ENCODE measurements at regions not wholly inside any gene's neighbourhood (a gene's known extent, or its start where the extent isn't known, plus 50 kb on each side); places are given as distances from the start of the nearest gene placed in this dataset.
"Not testable (repeated sequence)": the region's sequence is repeated elsewhere in the genome, so short reads cannot be mapped to it uniquely, and the experiment has no call there.

DNA sequence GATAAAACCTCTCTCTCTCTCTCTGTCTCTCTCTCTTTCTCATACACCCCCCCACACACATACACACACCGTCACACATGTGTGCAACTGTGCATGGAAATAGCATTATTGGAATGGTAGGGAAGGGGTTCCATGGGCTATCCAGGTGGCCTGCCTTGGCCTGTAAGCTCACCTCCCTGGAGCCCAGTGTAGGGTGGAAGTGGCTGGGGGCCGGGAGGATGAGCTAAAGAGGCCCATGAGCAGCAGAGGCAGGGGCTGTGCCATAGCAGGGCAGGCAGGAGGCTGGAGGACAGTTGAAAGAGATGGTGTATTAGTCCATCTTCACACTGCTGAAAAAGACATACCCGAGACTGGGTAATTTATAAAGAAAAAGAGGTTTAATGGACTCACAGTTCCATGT lies 74.2 kb downstream of the CYTL1 start:
- TF ChIP-seq, protein P1, sequence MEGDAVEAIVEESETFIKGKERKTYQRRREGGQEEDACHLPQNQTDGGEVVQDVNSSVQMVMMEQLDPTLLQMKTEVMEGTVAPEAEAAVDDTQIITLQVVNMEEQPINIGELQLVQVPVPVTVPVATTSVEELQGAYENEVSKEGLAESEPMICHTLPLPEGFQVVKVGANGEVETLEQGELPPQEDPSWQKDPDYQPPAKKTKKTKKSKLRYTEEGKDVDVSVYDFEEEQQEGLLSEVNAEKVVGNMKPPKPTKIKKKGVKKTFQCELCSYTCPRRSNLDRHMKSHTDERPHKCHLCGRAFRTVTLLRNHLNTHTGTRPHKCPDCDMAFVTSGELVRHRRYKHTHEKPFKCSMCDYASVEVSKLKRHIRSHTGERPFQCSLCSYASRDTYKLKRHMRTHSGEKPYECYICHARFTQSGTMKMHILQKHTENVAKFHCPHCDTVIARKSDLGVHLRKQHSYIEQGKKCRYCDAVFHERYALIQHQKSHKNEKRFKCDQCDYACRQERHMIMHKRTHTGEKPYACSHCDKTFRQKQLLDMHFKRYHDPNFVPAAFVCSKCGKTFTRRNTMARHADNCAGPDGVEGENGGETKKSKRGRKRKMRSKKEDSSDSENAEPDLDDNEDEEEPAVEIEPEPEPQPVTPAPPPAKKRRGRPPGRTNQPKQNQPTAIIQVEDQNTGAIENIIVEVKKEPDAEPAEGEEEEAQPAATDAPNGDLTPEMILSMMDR (conservative IDR thresholded peaks at IDR 0.05; ENCODE audit: low read depth, low read length), result no peak
- no peak overlapping the region for H3K4me3 ChIP-seq (ENCODE audit: low read depth, low read length)
- no peak for DNase-seq (ENCODE audit: low read depth)

DNA sequence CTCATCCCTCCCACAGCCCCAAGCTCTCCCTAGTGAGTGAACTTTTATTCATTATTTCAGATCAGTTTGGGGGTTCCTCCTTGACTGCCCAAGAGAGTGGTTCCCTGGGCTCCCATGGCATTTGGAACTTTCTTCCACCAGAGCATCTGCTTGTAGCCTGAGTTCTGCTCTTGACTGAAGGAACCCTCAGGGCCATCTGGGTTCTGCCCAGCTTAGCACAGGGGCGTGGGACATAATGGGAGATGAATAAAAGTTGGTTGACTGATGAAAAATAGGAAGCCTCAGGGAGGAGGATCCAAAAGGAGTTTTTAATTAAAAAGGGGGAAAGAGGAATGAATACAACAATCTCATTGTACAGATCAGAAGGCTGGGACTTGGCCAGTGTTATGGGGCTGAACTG lies 73.4 kb downstream of the CYTL1 start:
- DNase-seq (ENCODE audit: low read depth), result no peak
- TF ChIP-seq, protein P1 (conservative IDR thresholded peaks at IDR 0.05; ENCODE audit: low read depth, low read length), result no peak
- no peak overlapping the region for H3K4me3 ChIP-seq (ENCODE audit: low read depth, low read length)

DNA sequence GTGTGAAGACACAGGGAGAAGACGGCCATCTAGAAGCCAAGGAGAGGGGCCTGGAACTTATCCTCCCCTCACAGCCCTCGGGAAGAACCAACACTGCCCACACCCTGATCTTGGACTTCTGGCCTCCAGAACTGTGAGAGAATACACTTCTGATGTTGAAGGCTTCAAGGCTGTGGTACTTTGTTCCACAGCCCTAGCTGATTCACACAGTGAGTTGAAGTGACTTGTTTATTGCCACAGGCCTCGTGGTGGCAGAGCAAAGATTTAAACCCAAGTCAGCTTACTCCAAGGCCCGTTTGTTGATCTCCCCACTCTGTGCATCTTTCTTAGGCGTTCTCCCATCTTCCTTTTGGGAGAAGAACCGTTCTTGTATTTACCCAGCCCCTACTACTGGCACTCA lies 72.8 kb downstream of the CYTL1 start:
- no peak overlapping the region for H3K4me3 ChIP-seq (ENCODE audit: low read depth, low read length)
- DNase-seq (ENCODE audit: low read depth), result no peak
- TF ChIP-seq, protein P1 (conservative IDR thresholded peaks at IDR 0.05; ENCODE audit: low read depth, low read length), result no peak

DNA sequence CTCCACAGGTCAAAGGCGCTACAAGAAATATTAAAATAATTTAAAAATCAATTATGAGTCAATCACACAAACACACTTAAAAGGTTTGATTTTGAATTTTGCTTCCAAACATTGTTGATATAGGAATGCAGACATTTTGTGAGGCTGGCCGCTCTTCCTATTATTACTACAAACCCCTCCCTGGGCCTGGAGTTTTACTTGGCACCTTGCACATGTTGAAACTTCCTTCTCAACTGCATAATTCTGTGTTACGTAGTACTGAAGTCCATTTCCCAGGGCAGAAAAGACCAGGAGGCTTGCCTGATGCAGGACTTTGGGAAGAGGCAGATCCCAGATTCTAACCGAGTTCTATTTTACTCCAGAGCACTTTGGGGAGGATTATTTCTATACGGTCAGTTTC lies 71.5 kb downstream of the CYTL1 start:
- no peak for DNase-seq (ENCODE audit: low read depth)
- no peak overlapping the region for H3K4me3 ChIP-seq (ENCODE audit: low read depth, low read length)
- TF ChIP-seq, protein P1 (conservative IDR thresholded peaks at IDR 0.05; ENCODE audit: low read depth, low read length), result no peak

DNA sequence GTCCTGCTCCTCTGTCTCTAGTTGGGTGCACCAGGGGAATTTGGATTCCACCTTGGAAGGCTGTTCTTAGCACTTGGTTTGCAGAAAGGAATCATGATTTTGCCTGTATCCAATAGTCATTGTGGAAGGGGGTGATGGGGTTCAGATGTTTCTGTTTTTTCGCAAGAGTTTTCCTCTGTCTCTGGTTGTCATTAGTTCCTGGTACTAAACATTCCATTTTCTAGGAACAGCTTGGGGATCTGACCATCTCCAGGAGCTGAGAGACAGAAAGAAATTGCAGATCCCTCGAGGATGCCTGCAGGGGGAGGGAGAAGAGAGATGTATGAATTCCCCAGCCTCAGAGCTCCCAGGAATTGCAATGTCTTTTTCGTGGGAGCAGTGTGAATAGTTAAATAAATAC lies 70.9 kb downstream of the CYTL1 start:
- no peak overlapping the region for H3K4me3 ChIP-seq (ENCODE audit: low read depth, low read length)
- DNase-seq (ENCODE audit: low read depth), result no peak
- TF ChIP-seq, protein P1 (conservative IDR thresholded peaks at IDR 0.05; ENCODE audit: low read depth, low read length), result no peak

DNA sequence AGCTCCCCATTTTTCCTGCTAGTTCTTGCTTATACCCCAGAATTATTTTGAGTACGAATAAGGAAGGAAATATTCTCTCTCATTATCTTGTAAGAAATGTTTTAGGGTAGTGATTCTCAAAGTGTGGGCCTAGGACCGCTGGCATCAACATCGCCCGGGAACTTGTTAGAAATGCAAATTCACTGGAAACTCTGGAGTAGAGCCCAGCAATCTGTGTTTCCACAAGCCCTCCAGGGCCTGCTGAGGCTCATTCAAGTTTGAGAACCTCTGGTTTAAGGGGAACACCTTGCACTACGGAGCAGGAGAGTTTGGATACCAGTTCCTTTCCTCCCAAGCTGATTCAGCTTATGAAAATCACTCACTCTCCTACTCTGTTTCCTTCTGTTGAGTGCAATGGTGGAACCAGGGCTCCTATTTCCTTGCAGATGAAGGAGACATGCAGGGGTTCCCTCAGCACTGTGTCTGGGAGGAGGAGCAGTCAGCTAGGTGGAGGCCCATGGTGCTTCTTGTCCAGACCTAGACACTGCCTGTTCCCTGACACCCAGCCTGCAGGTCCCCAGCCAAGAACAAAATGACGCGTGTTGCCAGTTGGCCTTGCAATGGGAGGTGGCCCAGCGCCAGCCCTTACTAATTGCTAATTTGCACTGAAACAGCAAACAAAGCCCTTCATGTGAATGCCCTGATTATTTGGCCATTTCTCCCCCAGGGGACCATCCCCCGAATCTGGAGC lies 68.5 kb downstream of the CYTL1 start:
- TF ChIP-seq, protein P1 (conservative IDR thresholded peaks at IDR 0.05; ENCODE audit: low read depth, low read length), result no peak
- no peak for DNase-seq (ENCODE audit: low read depth)
- no peak overlapping the region for H3K4me3 ChIP-seq (ENCODE audit: low read depth, low read length)

DNA sequence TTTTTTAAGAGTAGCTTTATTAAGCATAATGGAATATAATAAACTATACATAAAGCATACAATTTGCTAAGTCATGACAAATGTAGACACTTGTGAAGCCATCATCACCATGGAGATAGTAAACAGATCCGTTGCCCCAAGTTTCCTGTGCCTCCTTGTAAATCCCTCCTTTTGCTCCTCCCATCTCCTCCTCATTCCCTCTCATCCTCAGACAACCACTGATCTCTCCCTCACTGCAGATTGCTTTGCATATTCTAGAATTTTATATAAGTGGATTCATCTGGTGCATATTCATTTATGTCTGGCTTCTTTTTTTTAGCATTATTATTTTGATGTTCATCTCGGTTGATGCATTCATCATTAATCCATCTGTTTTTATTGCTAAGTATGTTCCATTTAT lies 67.0 kb downstream of the CYTL1 start:
- TF ChIP-seq, protein P1 (conservative IDR thresholded peaks at IDR 0.05; ENCODE audit: low read depth, low read length), result no peak
- no peak for DNase-seq (ENCODE audit: low read depth)
- no peak overlapping the region for H3K4me3 ChIP-seq (ENCODE audit: low read depth, low read length)

DNA sequence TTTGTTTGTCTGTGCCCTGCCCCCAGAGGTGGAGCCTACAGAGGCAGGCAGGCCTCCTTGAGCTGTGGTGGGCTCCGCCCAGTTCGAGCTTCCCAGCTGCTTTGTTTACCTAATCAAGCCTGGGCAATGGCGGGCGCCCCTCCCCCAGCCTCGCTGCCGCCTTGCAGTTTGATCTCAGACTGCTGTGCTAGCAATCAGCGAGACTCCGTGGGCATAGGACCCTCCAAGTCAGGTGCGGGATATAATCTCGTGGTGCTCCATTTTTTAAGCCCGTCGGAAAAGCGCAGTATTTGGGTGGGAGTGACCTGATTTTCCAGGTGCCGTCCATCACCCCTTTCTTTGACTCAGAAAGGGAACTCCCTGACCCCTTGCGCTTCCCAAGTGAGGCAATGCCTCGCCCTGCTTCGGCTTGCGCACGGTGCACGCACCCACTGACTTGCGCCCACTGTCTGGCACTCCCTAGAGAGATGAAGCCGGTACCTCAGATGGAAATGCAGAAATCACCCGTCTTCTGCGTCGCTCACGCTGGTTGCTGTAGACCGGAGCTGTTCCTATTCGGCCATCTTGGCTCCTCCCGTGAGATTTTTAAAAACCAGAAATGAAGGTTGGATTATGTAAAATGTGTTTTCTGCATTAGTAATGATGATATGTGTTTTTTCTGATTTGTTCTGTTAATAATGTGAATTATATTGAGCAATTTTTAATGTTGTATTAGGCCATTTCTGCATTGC lies 59.7 kb downstream of the CYTL1 start:
- H3K4me3 ChIP-seq (ENCODE audit: low read depth, low read length); DNase-seq (ENCODE audit: low read depth): not testable (repeated sequence)

All from choroid plexus epithelial cell (primary cell).